HepG2 (cell line): ENCODE measurements at regions not wholly inside any gene's neighbourhood (a gene's known extent, or its start where the extent isn't known, plus 50 kb on each side); places are given as distances from the start of the nearest gene placed in this dataset.

Experiments used
- ATAC-seq: fragments of 200-7000 bp; cut with Tn5 transposase; 3 replicates; pipeline ENCODE4 v1.9.1; 2020; ENCODE audit warnings: mild to moderate bottlenecking, moderate library complexity
- BruUV-seq: library from RNA; stranded (reverse); fragments of 400-500 nt; replicated peaks from 2 replicates; lab custom pipeline; 2021; lab: Mats Ljungman, UMichigan
- CTCF ChIA-PET: fragments of 300-600 bp; formaldehyde crosslinking; extraction: SDS; loops from one replicate; lab custom pipeline; 2021; ENCODE audit warnings: low total read pairs, inconsistent platforms, low intra/inter-chr PET ratio; lab: Yijun Ruan, JAX
- POLR2A ChIA-PET: fragments of 350-600 bp; sonication (Branson Sonifier 250); formaldehyde crosslinking; loops from one replicate; lab custom pipeline; 2020; ENCODE audit warnings: antibody characterized with exemption, inconsistent platforms; lab: Yijun Ruan, JAX
- DNase-seq: peaks from one replicate; pipeline ENCODE4 v3.0.0-alpha.2; 2015; ENCODE audit warnings: low spot score
- FAIRE-seq: peaks from 3 replicates; lab custom pipeline; 2011; peaks lifted over from hg19 to GRCh38; lab: Jason Lieb, UNC
- H2AFZ ChIP-seq: one replicate; pipeline ENCODE4 v1.6.1; 2011; ENCODE audit warnings: low read length, inconsistent platforms
- H3K27ac ChIP-seq: fragments of 300-600 bp; 3 replicates; pipeline ENCODE4 v1.8.0; 2011; ENCODE audit warnings: mixed run types, mild to moderate bottlenecking, mixed read lengths, low read length, inconsistent platforms; ENCODE audit not compliant: insufficient read depth; ENCODE audit errors: extremely low read length
- H3K27me3 ChIP-seq, 2 experiments: fragments of 200-600 bp in 1 of 2; 2 replicates in 1 of 2; 3 replicates in 1 of 2; pipeline versions ENCODE4 v1.6.0 to v1.8.0; 2011; ENCODE audit warnings: low read length in 2 of 2, mild to moderate bottlenecking in 2 of 2, moderate library complexity in 2 of 2, inconsistent platforms in 1 of 2; ENCODE audit not compliant: insufficient read depth in 2 of 2, control insufficient read depth in 1 of 2
- H3K36me3 ChIP-seq, 2 experiments: fragments of 200-600 bp in 1 of 2; replicated peaks in 1 of 2; 2 replicates in 1 of 2; 3 replicates in 1 of 2; pipeline versions ENCODE4 v1.5.1 to v1.8.0; 2011; ENCODE audit warnings: low read length in 2 of 2, inconsistent platforms in 1 of 2; ENCODE audit not compliant: insufficient read depth in 2 of 2, control insufficient read depth in 1 of 2
- H3K4me1 ChIP-seq: 2 replicates; pipeline ENCODE4 v1.5.1; 2012; ENCODE audit warnings: low read length, inconsistent platforms; ENCODE audit not compliant: insufficient read depth
- H3K4me2 ChIP-seq: 2 replicates; pipeline ENCODE4 v1.6.0; 2011; ENCODE audit warnings: low read depth, low read length, inconsistent platforms
- H3K4me3 ChIP-seq, 3 experiments: fragments of 200-600 bp in 1 of 3; sonication (generic), shearing (Covaris generic) in 1 of 3; replicated peaks in 1 of 3; 2 replicates each; pipeline ENCODE4 v1.5.1; 2011 to 2016; ENCODE audit warnings: low read length in 3 of 3, inconsistent platforms in 2 of 3, low read depth in 2 of 3, mild to moderate bottlenecking in 2 of 3, control low read depth in 1 of 3, mixed read lengths in 1 of 3; ENCODE audit not compliant: insufficient read depth in 1 of 3
- H3K79me2 ChIP-seq: one replicate; pipeline ENCODE4 v1.6.1; 2011; ENCODE audit warnings: low read length, inconsistent platforms; ENCODE audit not compliant: insufficient read depth
- H3K9ac ChIP-seq: 2 replicates; pipeline ENCODE4 v1.6.0; 2011; ENCODE audit warnings: mild to moderate bottlenecking, low read depth, low read length, inconsistent platforms; ENCODE audit not compliant: insufficient read depth
- H3K9me3 ChIP-seq: 2 replicates; pipeline ENCODE4 v1.5.1; 2012; ENCODE audit warnings: mild to moderate bottlenecking, low read length
- H4K20me1 ChIP-seq: 2 replicates; pipeline ENCODE4 v1.6.0; 2011; ENCODE audit warnings: inconsistent platforms, mild to moderate bottlenecking, low read length, moderate library complexity; ENCODE audit not compliant: insufficient read depth
- CERS6 ChIP-seq: sonication (generic); formaldehyde crosslinking; IDR thresholded peaks from 2 replicates; pipeline ENCODE4 v1.5.0; 2020; ENCODE audit warnings: missing genetic modification reagents
- DNMT3B ChIP-seq: conservative IDR thresholded peaks from 2 replicates; pipeline ENCODE4 v1.6.1; 2016; ENCODE audit warnings: missing biosample characterization, control low read depth
- DRAP1 ChIP-seq: IDR thresholded peaks from 2 replicates; pipeline ENCODE4 v1.6.1; 2016; ENCODE audit warnings: missing genetic modification reagents, missing compliant biosample characterization
- MATR3 ChIP-seq: sonication (generic); formaldehyde crosslinking; IDR thresholded peaks from 2 replicates; pipeline ENCODE4 v1.4.0; 2020; ENCODE audit warnings: missing genetic modification reagents
- NBN ChIP-seq: fragments of 450-650 bp; conservative IDR thresholded peaks from 2 replicates; pipeline ENCODE4 v1.6.1; 2017
- ZNF451 ChIP-seq: sonication (generic); formaldehyde crosslinking; IDR thresholded peaks from 2 replicates; pipeline ENCODE4 v1.5.0; 2020; ENCODE audit warnings: mild to moderate bottlenecking, missing genetic modification reagents
- WGBS: methylation state at CpG from one replicate; pipeline ENCODE4 v1.1.6; 2017; ENCODE audit warnings: low lambda C conversion rate; 5-methylcytosine and 5-hydroxymethylcytosine counted together
- in situ Hi-C: cut with HindIII; loops from 2 replicates; pipeline ENCODE4 v1.10.0; 2017; ENCODE audit warnings: low pct_unique_long_range_greater_than_20kb; ENCODE audit not compliant: extremely low pct_ligation_motif_present
- intact Hi-C: fragments of 100-400 bp; cut with micrococcal nuclease; formaldehyde crosslinking; loops from one replicate; pipeline ENCODE4 v1.10.0; 2022; ENCODE audit not compliant: unreplicated experiment

GRCh38 chr10:24000271-24000813 is 208.6 kb upstream of the KIAA1217 start:
- H3K4me3 ChIP-seq: no peak overlapping the region
- no peak overlapping the region for H3K4me2 ChIP-seq
- no peaks in the 10 kb centered on the region for H3K9me3 ChIP-seq
- POLR2A ChIA-PET: no interaction called here
- H3K9ac ChIP-seq: no peak overlapping the region
- 30% methylated on average over 6 of the region's 8 CpGs for WGBS
- H4K20me1 ChIP-seq: no peaks in the 10 kb centered on the region
- no peak for ATAC-seq
- no peaks in the 10 kb centered on the region for H3K36me3 ChIP-seq
- no TSS peak for BruUV-seq
- H2AFZ ChIP-seq: no peak overlapping the region
- intact Hi-C loops (no loop called here), in situ Hi-C loops (no loop called here)
- H3K4me1 ChIP-seq: no peaks in the 10 kb centered on the region
- TF ChIP-seq CERS6 (CRISPR knock-in tag): no peak
- no peak for FAIRE-seq
- H3K27ac ChIP-seq: no peak overlapping the region
- DNase-seq: no peak
- CTCF ChIA-PET: no interaction called here
- H3K79me2 ChIP-seq: no peaks in the 10 kb centered on the region
- H3K27me3 ChIP-seq: no peaks in the 10 kb centered on the region

GRCh38 chr10:24006741-24007140 is 202.2 kb upstream of the KIAA1217 start:
- Histone ChIP-seq H3K4me2 (no peak overlapping the region), H3K36me3 (no peaks in the 10 kb centered on the region), H3K79me2 (no peaks in the 10 kb centered on the region), H4K20me1 (no peaks in the 10 kb centered on the region), H3K4me3 (no peak overlapping the region), H3K9ac (no peak overlapping the region), H3K9me3 (no peaks in the 10 kb centered on the region), H3K27ac (no peak overlapping the region), H2AFZ (no peak overlapping the region), H3K27me3 (no peaks in the 10 kb centered on the region; a peak in 1 of 5 replicates), H3K4me1 (peaks cover 10% of the 10 kb centered on the region)
- 40% methylated on average over 4 of the region's 5 CpGs for WGBS
- ATAC-seq: no peak
- TF ChIP-seq DNMT3B (CRISPR knock-in tag) (no peak), ZNF451 (no peak), DRAP1 (no peak), MATR3 (no peak), NBN (no peak)
- POLR2A ChIA-PET: no interaction called here
- BruUV-seq: no TSS peak
- CTCF ChIA-PET: no interaction called here
- FAIRE-seq: no peak
- in situ Hi-C loops (no loop called here), intact Hi-C loops (no loop called here)
- no peak for DNase-seq
